SJSA1 (cell line): ENCODE measurements at regions not wholly inside any gene's neighbourhood (a gene's known extent, or its start where the extent isn't known, plus 50 kb on each side); places are given as distances from the start of the nearest gene placed in this dataset.
"Not testable (repeated sequence)": the region's sequence is repeated elsewhere in the genome, so short reads cannot be mapped to it uniquely, and the experiment has no call there.

Source experiments
- DNase-seq, 2 experiments: peaks; one replicate each; pipeline ENCODE4 v3.0.0-alpha.2; 2015 to 2020; ENCODE audit warnings: low spot score in 2 of 2, low read depth in 1 of 2
- H3K27ac ChIP-seq: fragments of 250-450 bp; sonication (Bioruptor Pico); 2 replicates; pipeline ENCODE4 v1.5.1; 2020; ENCODE audit warnings: mild to moderate bottlenecking, moderate library complexity
- H3K27me3 ChIP-seq: fragments of 250-450 bp; sonication (Bioruptor Pico); replicated peaks from 2 replicates; pipeline ENCODE4 v1.5.1; 2020; ENCODE audit warnings: mild to moderate bottlenecking, moderate library complexity
- H3K36me3 ChIP-seq: fragments of 250-450 bp; sonication (Bioruptor Pico); 2 replicates; pipeline ENCODE4 v1.5.1; 2020; ENCODE audit warnings: mild to moderate bottlenecking
- H3K4me1 ChIP-seq: fragments of 250-450 bp; sonication (Bioruptor Pico); replicated peaks from 2 replicates; pipeline ENCODE4 v1.6.1; 2021; ENCODE audit warnings: mild to moderate bottlenecking
- H3K4me3 ChIP-seq: fragments of 250-450 bp; sonication (Bioruptor Pico); 2 replicates; pipeline ENCODE4 v1.5.1; 2020; ENCODE audit warnings: mild to moderate bottlenecking
- H3K9me3 ChIP-seq: fragments of 250-450 bp; sonication (Bioruptor Pico); replicated peaks from 2 replicates; pipeline ENCODE4 v1.5.1; 2020; ENCODE audit warnings: mild to moderate bottlenecking

- H3K27me3 ChIP-seq = no peaks in the 10 kb centered on the region
- no peak overlapping the region for H3K27ac ChIP-seq
Measured at GRCh38 chrX:129092242-129092641, 431.0 kb downstream of the SMARCA1 start.

GRCh38 chrX:129091097-129091496 lies 432.2 kb downstream of the SMARCA1 start:
- H3K27me3 ChIP-seq = no peaks in the 10 kb centered on the region
- H3K9me3 ChIP-seq = no peaks in the 10 kb centered on the region
- no peaks in the 10 kb centered on the region for H3K36me3 ChIP-seq
- H3K4me1 ChIP-seq = no peaks in the 10 kb centered on the region
- no peak for DNase-seq
- H3K27ac ChIP-seq = no peak overlapping the region
- no peak overlapping the region for H3K4me3 ChIP-seq

More at GRCh38 chrX:129092242-129092641, 431.0 kb downstream of the SMARCA1 start:
- H3K36me3 ChIP-seq = no peaks in the 10 kb centered on the region
- no peak overlapping the region for H3K4me3 ChIP-seq
- no peaks in the 10 kb centered on the region for H3K9me3 ChIP-seq
- no peaks in the 10 kb centered on the region for H3K4me1 ChIP-seq
- no peak for DNase-seq

GRCh38 chrX:129086802-129087201 lies 436.5 kb downstream of the SMARCA1 start:
- H3K4me3 ChIP-seq = no peak overlapping the region
- H3K9me3 ChIP-seq = no peaks in the 10 kb centered on the region
- H3K27me3 ChIP-seq = no peaks in the 10 kb centered on the region
- H3K36me3 ChIP-seq = no peaks in the 10 kb centered on the region
- no peak overlapping the region for H3K27ac ChIP-seq
- no peaks in the 10 kb centered on the region for H3K4me1 ChIP-seq
- no peak for DNase-seq

- not testable (repeated sequence) for H3K9me3 ChIP-seq, H3K4me3 ChIP-seq, H3K27ac ChIP-seq, H3K36me3 ChIP-seq, H3K4me1 ChIP-seq, H3K27me3 ChIP-seq, DNase-seq
Measured at GRCh38 chrX:129084291-129084690, 439.0 kb downstream of the SMARCA1 start.

GRCh38 chrX:129077424-129078170 lies 445.7 kb downstream of the SMARCA1 start:
- no peaks in the 10 kb centered on the region for H3K4me1 ChIP-seq
- H3K27ac ChIP-seq = no peak overlapping the region
- no peaks in the 10 kb centered on the region for H3K27me3 ChIP-seq
- no peaks in the 10 kb centered on the region for H3K9me3 ChIP-seq
- DNase-seq = no peak
- no peaks in the 10 kb centered on the region for H3K36me3 ChIP-seq
- no peak overlapping the region for H3K4me3 ChIP-seq

- Histone ChIP-seq H3K27ac (no peak overlapping the region), H3K27me3 (no peaks in the 10 kb centered on the region), H3K36me3 (no peaks in the 10 kb centered on the region), H3K4me1 (no peaks in the 10 kb centered on the region), H3K9me3 (no peaks in the 10 kb centered on the region), H3K4me3 (no peak overlapping the region)
- DNase-seq = no peak
Measured at GRCh38 chrX:129071390-129071789, 451.9 kb downstream of the SMARCA1 start.

- no peak for DNase-seq
- Histone ChIP-seq H3K4me3 (no peak overlapping the region), H3K36me3 (no peaks in the 10 kb centered on the region), H3K4me1 (no peaks in the 10 kb centered on the region), H3K27me3 (no peaks in the 10 kb centered on the region), H3K27ac (no peak overlapping the region), H3K9me3 (no peaks in the 10 kb centered on the region)
Measured at GRCh38 chrX:129065895-129066294, 457.4 kb downstream of the SMARCA1 start.

GRCh38 chrX:129058405-129058804 lies 464.9 kb downstream of the SMARCA1 start:
- Histone ChIP-seq H3K4me1 (no peaks in the 10 kb centered on the region), H3K9me3 (no peaks in the 10 kb centered on the region), H3K4me3 (no peak overlapping the region), H3K27ac (no peak overlapping the region), H3K27me3 (no peaks in the 10 kb centered on the region), H3K36me3 (no peaks in the 10 kb centered on the region)
- DNase-seq = no peak

GRCh38 chrX:129043138-129043537 lies 480.2 kb downstream of the SMARCA1 start:
- DNase-seq = no peak
- Histone ChIP-seq H3K27me3 (no peaks in the 10 kb centered on the region), H3K4me3 (no peak overlapping the region), H3K9me3 (no peaks in the 10 kb centered on the region), H3K4me1 (no peaks in the 10 kb centered on the region), H3K27ac (no peak overlapping the region), H3K36me3 (no peaks in the 10 kb centered on the region)

- DNase-seq = no peak
- H3K4me3 ChIP-seq = no peak overlapping the region
- no peak overlapping the region for H3K27ac ChIP-seq
- no peaks in the 10 kb centered on the region for H3K27me3 ChIP-seq
- H3K9me3 ChIP-seq = no peaks in the 10 kb centered on the region
- no peaks in the 10 kb centered on the region for H3K4me1 ChIP-seq
- no peaks in the 10 kb centered on the region for H3K36me3 ChIP-seq
Measured at GRCh38 chrX:129041319-129041718, 482.0 kb downstream of the SMARCA1 start.

GRCh38 chrX:129040124-129040523 lies 483.2 kb downstream of the SMARCA1 start:
- no peaks in the 10 kb centered on the region for H3K4me1 ChIP-seq
- no peaks in the 10 kb centered on the region for H3K36me3 ChIP-seq
- H3K27ac ChIP-seq = no peak overlapping the region
- no peaks in the 10 kb centered on the region for H3K9me3 ChIP-seq
- no peaks in the 10 kb centered on the region for H3K27me3 ChIP-seq
- H3K4me3 ChIP-seq = no peak overlapping the region
- no peak for DNase-seq

GRCh38 chrX:129039176-129039575 lies 484.1 kb downstream of the SMARCA1 start:
- Histone ChIP-seq H3K27me3 (no peaks in the 10 kb centered on the region), H3K36me3 (no peaks in the 10 kb centered on the region), H3K4me3 (no peak overlapping the region), H3K4me1 (no peaks in the 10 kb centered on the region), H3K27ac (no peak overlapping the region), H3K9me3 (no peaks in the 10 kb centered on the region)
- no peak for DNase-seq

GRCh38 chrX:129037389-129037788 lies 485.9 kb downstream of the SMARCA1 start:
- Histone ChIP-seq H3K9me3 (no peaks in the 10 kb centered on the region), H3K36me3 (no peaks in the 10 kb centered on the region), H3K4me3 (no peak overlapping the region), H3K27ac (no peak overlapping the region), H3K27me3 (no peaks in the 10 kb centered on the region), H3K4me1 (no peaks in the 10 kb centered on the region)
- DNase-seq = no peak

GRCh38 chrX:129035180-129035579 lies 488.1 kb downstream of the SMARCA1 start:
- no peaks in the 10 kb centered on the region for H3K27me3 ChIP-seq

GRCh38 chrX:129034196-129034595 lies 489.1 kb downstream of the SMARCA1 start:
- no peak overlapping the region for H3K27ac ChIP-seq
- no peaks in the 10 kb centered on the region for H3K9me3 ChIP-seq
- H3K4me1 ChIP-seq = no peaks in the 10 kb centered on the region
- no peak overlapping the region for H3K4me3 ChIP-seq
- no peaks in the 10 kb centered on the region for H3K27me3 ChIP-seq
- DNase-seq = no peak
- no peaks in the 10 kb centered on the region for H3K36me3 ChIP-seq

More at GRCh38 chrX:129035180-129035579, 488.1 kb downstream of the SMARCA1 start:
- Histone ChIP-seq H3K9me3 (no peaks in the 10 kb centered on the region), H3K4me1 (no peaks in the 10 kb centered on the region), H3K27ac (no peak overlapping the region), H3K36me3 (no peaks in the 10 kb centered on the region), H3K4me3 (no peak overlapping the region)
- no peak for DNase-seq
